Activated naive CD4-positive, alpha-beta T cell treated with anti-CD3 and anti-CD28 coated beads, Interleukin-2, amount 10 ng/mL, durations not matched to agents 7 days and 5 days (primary cell): ENCODE measurements at regions not wholly inside any gene's neighbourhood (a gene's known extent, or its start where the extent isn't known, plus 50 kb on each side); places are given as distances from the start of the nearest gene placed in this dataset.

Source experiments
- CTCF ChIA-PET: fragments of 350-600 bp; sonication (Branson Sonifier 250); formaldehyde crosslinking; loops from one replicate; lab custom pipeline; 2021; ENCODE audit warnings: antibody characterized with exemption; lab: Charles Lee
- DNase-seq: peaks from one replicate; pipeline ENCODE4 v3.0.0-alpha.2; 2020
- H3K27ac Mint-ChIP-seq: one replicate; pipeline ENCODE4 v1.8.0; 2021; ENCODE audit warnings: mild to moderate bottlenecking, moderate library complexity, mixed read lengths
- H3K27me3 Mint-ChIP-seq: one replicate; pipeline ENCODE4 v1.8.0; 2021; ENCODE audit warnings: mild to moderate bottlenecking, mixed read lengths
- H3K36me3 Mint-ChIP-seq: one replicate; pipeline ENCODE4 v1.8.0; 2021; ENCODE audit warnings: mixed read lengths
- H3K4me1 Mint-ChIP-seq: one replicate; pipeline ENCODE4 v1.8.0; 2021; ENCODE audit warnings: mixed read lengths
- H3K4me3 Mint-ChIP-seq: one replicate; pipeline ENCODE4 v1.8.0; 2021; ENCODE audit warnings: mild to moderate bottlenecking, moderate library complexity, mixed read lengths
- H3K9me3 Mint-ChIP-seq: one replicate; pipeline ENCODE4 v1.8.0; 2021; ENCODE audit warnings: mixed read lengths

GRCh38 chr2:180075870-180076269 is 68.8 kb upstream of the CWC22 start:
- H3K27ac Mint-ChIP-seq: no peak overlapping the region
- no peaks in the 10 kb centered on the region for H3K36me3 Mint-ChIP-seq
- CTCF ChIA-PET: interaction anchor here (1.1 kb wide), 1 partner anchor 339 kb away, joined by 4 read pairs; no protein-coding TSS in a partner anchor
- no peak for DNase-seq
- no peaks in the 10 kb centered on the region for H3K9me3 Mint-ChIP-seq
- H3K4me1 Mint-ChIP-seq: no peaks in the 10 kb centered on the region
- no peak overlapping the region for H3K4me3 Mint-ChIP-seq
- H3K27me3 Mint-ChIP-seq: no peaks in the 10 kb centered on the region

DNA sequence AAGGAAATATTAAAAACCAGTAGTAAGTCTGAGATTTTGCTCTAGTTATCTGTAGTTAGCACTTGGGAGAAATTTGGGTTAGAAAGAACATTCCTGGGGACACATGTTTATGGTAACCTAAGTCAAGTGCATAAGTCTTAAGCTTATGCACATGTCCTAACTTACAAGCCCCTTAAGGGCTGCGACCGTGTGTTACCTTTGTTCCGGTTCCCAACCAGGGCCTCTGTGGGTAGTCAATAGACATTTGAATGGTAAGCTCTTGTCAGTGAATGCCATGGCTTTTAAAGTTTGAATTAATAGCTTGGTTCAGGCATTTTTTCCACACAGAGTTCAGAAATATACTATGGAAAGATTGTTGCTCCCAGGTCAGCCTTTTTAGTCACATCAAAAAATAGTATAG is 64.7 kb upstream of the CWC22 start:
- no peaks in the 10 kb centered on the region for H3K9me3 Mint-ChIP-seq
- H3K27me3 Mint-ChIP-seq: no peaks in the 10 kb centered on the region
- CTCF ChIA-PET: interaction anchor here (0.6 kb wide), 1 partner anchor 561 kb away, joined by 3 read pairs; no protein-coding TSS in a partner anchor
- no peak for DNase-seq
- H3K36me3 Mint-ChIP-seq: no peaks in the 10 kb centered on the region
- H3K4me3 Mint-ChIP-seq: no peak overlapping the region
- H3K27ac Mint-ChIP-seq: no peak overlapping the region
- H3K4me1 Mint-ChIP-seq: no peaks in the 10 kb centered on the region

GRCh38 chr2:180063494-180064092 is 56.5 kb upstream of the CWC22 start:
- CTCF ChIA-PET: no interaction called here
- Mint-ChIP-seq H3K4me1 (no peaks in the 10 kb centered on the region), H3K9me3 (no peaks in the 10 kb centered on the region), H3K27me3 (no peaks in the 10 kb centered on the region), H3K27ac (no peak overlapping the region), H3K36me3 (no peaks in the 10 kb centered on the region), H3K4me3 (no peak overlapping the region)
- no peak for DNase-seq

GRCh38 chr2:180062178-180062577 is 55.1 kb upstream of the CWC22 start:
- Mint-ChIP-seq H3K36me3 (no peaks in the 10 kb centered on the region), H3K27me3 (no peaks in the 10 kb centered on the region), H3K27ac (no peak overlapping the region), H3K4me3 (no peak overlapping the region), H3K4me1 (no peaks in the 10 kb centered on the region), H3K9me3 (no peaks in the 10 kb centered on the region)
- no peak for DNase-seq
- CTCF ChIA-PET: no interaction called here

DNA sequence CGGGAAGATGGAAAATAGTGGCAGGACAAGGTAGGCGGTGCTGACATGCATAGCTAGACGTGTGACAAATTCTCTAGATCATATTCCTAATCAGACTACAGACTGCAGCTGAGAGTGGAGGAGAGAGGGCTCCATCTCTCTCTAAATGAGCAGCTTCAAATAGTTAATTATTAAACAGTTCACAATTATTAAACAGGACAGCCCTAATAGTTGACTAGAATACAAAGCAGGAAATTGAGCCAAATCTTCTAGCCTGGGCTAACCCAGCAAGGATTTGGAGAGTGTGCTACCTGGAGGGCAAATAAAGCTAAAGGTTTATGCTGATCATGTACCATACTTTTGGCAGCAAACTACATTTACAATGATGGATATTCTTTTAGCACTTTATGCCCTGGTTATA is 54.4 kb upstream of the CWC22 start:
- no peaks in the 10 kb centered on the region for H3K36me3 Mint-ChIP-seq
- CTCF ChIA-PET: no interaction called here

GRCh38 chr2:180061085-180061484 is 54.0 kb upstream of the CWC22 start:
- H3K27ac Mint-ChIP-seq: no peak overlapping the region
- H3K4me3 Mint-ChIP-seq: no peak overlapping the region
- no peaks in the 10 kb centered on the region for H3K36me3 Mint-ChIP-seq
- H3K4me1 Mint-ChIP-seq: no peaks in the 10 kb centered on the region
- CTCF ChIA-PET: no interaction called here
- no peaks in the 10 kb centered on the region for H3K27me3 Mint-ChIP-seq
- no peak for DNase-seq
- no peaks in the 10 kb centered on the region for H3K9me3 Mint-ChIP-seq

More for the DNA sequence above, 54.4 kb upstream of the CWC22 start:
- Mint-ChIP-seq H3K4me3 (no peak overlapping the region), H3K27ac (no peak overlapping the region), H3K9me3 (no peaks in the 10 kb centered on the region), H3K27me3 (no peaks in the 10 kb centered on the region), H3K4me1 (no peaks in the 10 kb centered on the region)
- DNase-seq: no peak

DNA sequence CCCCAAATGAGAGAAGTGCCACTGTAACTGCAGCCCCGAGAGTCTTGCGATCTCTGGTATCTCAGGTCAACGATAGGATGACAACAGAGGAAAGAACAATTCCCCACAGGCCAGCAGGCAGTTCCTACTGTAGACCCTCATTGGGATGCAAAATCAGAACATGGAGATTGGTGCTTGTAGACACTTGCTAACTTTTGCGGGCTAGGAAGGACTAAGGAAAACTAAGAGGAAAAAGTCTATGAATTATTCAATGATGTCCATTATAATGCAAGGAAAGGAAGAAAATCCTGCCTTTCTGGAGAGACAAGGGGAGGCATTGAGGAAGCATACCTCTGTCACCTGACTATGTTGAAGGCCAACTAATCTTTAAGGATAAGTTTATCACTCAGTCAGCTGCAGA is 51.9 kb upstream of the CWC22 start:
- H3K4me1 Mint-ChIP-seq: no peaks in the 10 kb centered on the region

GRCh38 chr2:180057706-180058412 is 50.8 kb upstream of the CWC22 start:
- H3K4me1 Mint-ChIP-seq: no peaks in the 10 kb centered on the region

More for the DNA sequence above, 51.9 kb upstream of the CWC22 start:
- Mint-ChIP-seq H3K27me3 (no peaks in the 10 kb centered on the region), H3K27ac (no peak overlapping the region), H3K36me3 (no peaks in the 10 kb centered on the region), H3K9me3 (no peaks in the 10 kb centered on the region), H3K4me3 (no peak overlapping the region)
- CTCF ChIA-PET: no interaction called here
- no peak for DNase-seq

More at GRCh38 chr2:180057706-180058412, 50.8 kb upstream of the CWC22 start:
- Mint-ChIP-seq H3K4me3 (no peak overlapping the region), H3K36me3 (no peaks in the 10 kb centered on the region), H3K27me3 (no peaks in the 10 kb centered on the region), H3K27ac (no peak overlapping the region), H3K9me3 (no peaks in the 10 kb centered on the region)
- DNase-seq: no peak
- CTCF ChIA-PET: no interaction called here
